Lower leg skin (tissue), 4 donors: ENCODE measurements at regions not wholly inside any gene's neighbourhood (a gene's known extent, or its start where the extent isn't known, plus 50 kb on each side); places are given as distances from the start of the nearest gene placed in this dataset.

Experiments used
- DNase-seq, 2 donors: peaks; one replicate each; pipeline ENCODE4 v3.0.0-alpha.2; 2019; ENCODE audit warnings: low spot score in 2 of 2
- H3K4me3 ChIP-seq: fragments of 200-600 bp; sonication (generic); 2 replicates; pipeline ENCODE4 v1.5.1; 2017; ENCODE audit warnings: mild to moderate bottlenecking, low read depth; ENCODE audit not compliant: poor library complexity, severe bottlenecking
- POLR2A ChIP-seq, 2 donors: fragments of 450-650 bp; IDR thresholded peaks; one replicate each; pipeline ENCODE4 v1.6.1; 2016 to 2017; ENCODE audit warnings: antibody characterized with exemption in 2 of 2, mild to moderate bottlenecking in 1 of 2, moderate library complexity in 1 of 2
- WGBS, 2 donors: methylation state at CpG; one replicate each; pipeline ENCODE4 v1.1.5; 2018; 5-methylcytosine and 5-hydroxymethylcytosine counted together
- intact Hi-C: fragments of 100-400 bp; cut with DNase I; formaldehyde crosslinking; loops from one replicate; pipeline ENCODE4 v1.15.0; 2023; ENCODE audit warnings: low total_unique reads
- TF ChIP-seq, protein P1 (sequence below), 3 donors: fragments of 450-650 bp; IDR thresholded peaks; one replicate each; pipeline ENCODE4 v1.5.1; 2016; ENCODE audit warnings: antibody characterized with exemption in 3 of 3, mild to moderate bottlenecking in 3 of 3, moderate library complexity in 2 of 3

DNA sequence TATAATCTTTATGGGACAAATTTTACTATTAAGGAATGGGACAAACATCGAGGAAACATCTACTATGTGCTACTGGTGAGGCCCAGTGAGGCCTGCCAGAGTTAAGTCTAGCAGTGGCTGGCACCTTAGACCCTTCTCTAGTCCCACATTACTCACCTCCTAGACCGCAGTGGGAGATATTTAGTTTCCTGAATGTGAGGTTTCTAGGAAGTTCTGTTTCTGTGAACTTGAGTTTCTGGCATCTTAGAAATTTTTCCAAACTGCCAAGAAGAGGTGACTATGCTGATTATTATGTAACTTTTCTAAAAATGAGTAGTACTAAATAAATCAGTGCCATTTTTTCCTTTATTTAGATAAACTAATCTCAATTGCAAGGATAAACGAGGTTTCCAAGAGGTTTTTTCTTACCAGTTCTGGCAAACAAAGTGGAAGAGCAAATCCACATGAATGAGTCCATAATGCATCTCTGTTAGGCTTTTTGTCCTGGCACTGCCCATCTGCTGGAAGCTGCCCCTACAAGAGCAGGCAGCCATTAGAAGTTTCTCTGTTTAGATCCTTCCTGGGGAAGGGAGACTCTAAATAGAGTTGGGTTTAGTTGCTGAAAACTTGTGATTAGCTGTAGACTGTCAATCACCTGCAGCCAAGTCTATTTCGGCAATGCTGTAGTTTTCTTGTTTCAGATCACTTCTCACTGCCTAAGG lies 348.7 kb downstream of the MAN2A1 start:
- TF ChIP-seq POLR2A (IDR thresholded peaks at IDR 0.05), result no peak
- TF ChIP-seq, protein P1, sequence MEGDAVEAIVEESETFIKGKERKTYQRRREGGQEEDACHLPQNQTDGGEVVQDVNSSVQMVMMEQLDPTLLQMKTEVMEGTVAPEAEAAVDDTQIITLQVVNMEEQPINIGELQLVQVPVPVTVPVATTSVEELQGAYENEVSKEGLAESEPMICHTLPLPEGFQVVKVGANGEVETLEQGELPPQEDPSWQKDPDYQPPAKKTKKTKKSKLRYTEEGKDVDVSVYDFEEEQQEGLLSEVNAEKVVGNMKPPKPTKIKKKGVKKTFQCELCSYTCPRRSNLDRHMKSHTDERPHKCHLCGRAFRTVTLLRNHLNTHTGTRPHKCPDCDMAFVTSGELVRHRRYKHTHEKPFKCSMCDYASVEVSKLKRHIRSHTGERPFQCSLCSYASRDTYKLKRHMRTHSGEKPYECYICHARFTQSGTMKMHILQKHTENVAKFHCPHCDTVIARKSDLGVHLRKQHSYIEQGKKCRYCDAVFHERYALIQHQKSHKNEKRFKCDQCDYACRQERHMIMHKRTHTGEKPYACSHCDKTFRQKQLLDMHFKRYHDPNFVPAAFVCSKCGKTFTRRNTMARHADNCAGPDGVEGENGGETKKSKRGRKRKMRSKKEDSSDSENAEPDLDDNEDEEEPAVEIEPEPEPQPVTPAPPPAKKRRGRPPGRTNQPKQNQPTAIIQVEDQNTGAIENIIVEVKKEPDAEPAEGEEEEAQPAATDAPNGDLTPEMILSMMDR (IDR thresholded peaks at IDR 0.05), result no peak
- 63 to 73% methylated on average over 4 of the region's 4 CpGs for WGBS, 2 donors
- DNase-seq, result no peak
- intact Hi-C loops, result no loop called here
- no peak overlapping the region for H3K4me3 ChIP-seq

DNA sequence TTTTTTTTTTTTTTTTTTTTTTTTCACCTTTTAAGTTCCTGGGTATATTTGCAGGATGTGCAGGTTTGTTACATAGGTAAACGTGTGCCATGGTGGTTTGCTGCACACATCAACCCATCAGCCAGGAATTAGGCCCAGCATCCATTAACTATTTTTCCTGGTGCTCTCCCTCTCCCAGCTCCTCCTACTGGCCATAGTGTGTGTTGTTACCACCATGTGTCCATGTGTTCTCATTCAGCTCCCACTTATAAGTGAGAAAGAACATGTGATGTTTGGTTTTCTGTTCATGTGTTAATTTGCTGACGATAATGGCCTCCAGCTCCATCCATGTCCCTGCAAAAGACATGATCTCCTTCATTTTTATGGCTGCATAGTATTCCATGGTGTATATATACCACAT lies 350.5 kb downstream of the MAN2A1 start:
- TF ChIP-seq POLR2A (IDR thresholded peaks at IDR 0.05), result no peak
- TF ChIP-seq, protein P1 (IDR thresholded peaks at IDR 0.05), result no peak
- WGBS, 2 donors, result 93 to 95% methylated on average over 2 of the region's 2 CpGs
- intact Hi-C loops, result no loop called here
- DNase-seq, result no peak
- no peak overlapping the region for H3K4me3 ChIP-seq

DNA sequence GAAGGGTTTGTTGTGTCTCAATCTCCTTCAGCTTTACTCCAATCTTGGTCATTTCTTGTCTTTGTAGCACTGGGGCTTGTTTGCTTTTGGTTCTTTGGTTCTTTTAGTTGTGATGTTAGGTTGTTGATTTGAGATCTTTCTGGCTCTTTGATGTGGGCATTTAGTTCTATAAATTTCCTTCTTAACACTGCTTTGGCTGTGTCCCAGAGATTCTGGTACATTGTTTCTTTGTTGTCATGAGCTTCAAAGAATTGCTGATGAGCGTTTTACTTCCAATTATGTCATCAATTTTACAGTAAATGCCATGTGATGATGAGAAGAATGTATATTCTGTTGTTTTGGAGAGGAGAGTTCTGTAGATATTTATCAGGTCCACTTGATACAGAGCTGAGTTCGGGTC lies 353.3 kb downstream of the MAN2A1 start:
- WGBS, 2 donors, result 55 to 57% methylated on average over 2 of the region's 2 CpGs
- no peak for DNase-seq
- TF ChIP-seq, protein P1 (IDR thresholded peaks at IDR 0.05), result no peak
- TF ChIP-seq POLR2A (IDR thresholded peaks at IDR 0.05), result no peak
- no peak overlapping the region for H3K4me3 ChIP-seq
- intact Hi-C loops, result no loop called here

DNA sequence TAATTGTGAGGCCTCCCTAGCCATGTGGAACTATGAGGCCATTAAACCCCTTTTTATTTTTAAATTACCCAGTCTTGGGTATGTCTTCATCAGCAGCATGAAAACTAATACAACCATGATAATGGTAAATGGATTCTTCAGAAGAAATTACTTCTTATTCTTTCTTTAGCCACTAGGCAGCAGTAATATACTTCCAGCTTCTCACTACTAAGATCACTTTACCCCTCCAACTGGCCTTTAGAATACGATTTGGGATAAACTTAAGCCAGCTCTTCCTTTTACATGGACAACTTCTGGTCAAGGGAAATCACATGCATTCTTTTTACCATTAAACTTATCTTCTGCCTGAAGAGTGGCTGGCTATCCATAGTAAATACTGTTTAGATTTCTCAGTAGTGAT lies 355.4 kb downstream of the MAN2A1 start:
- WGBS, 2 donors, result 34 to 38% methylated on average over 1 of the region's 1 CpG
- TF ChIP-seq, protein P1 (IDR thresholded peaks at IDR 0.05), result no peak
- TF ChIP-seq POLR2A (IDR thresholded peaks at IDR 0.05), result no peak

DNA sequence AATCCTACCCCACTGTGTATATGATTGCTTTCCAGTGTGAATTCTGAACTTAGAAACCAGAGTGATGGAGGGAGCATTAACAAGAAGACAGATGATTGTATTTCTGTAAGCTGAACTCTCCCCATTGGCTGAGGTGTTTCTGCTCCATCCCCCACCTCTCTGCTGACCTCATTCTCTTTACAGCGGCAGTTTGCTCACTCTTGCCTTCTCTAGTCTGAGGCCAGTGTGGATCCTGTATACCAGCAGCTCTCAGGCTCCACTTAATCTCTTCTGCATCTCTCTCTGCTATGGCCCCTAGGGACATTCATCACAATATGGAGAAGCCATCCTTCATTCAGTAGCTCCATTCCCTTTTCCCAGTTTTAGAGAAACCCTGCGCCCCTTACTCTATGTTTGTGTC lies 358.8 kb downstream of the MAN2A1 start:
- 74 to 94% methylated on average over 2 of the region's 2 CpGs for WGBS, 2 donors
- intact Hi-C loops, result no loop called here
- no peak for TF ChIP-seq POLR2A (IDR thresholded peaks at IDR 0.05)
- TF ChIP-seq, protein P1 (IDR thresholded peaks at IDR 0.05), result no peak
- no peak for DNase-seq
- no peak overlapping the region for H3K4me3 ChIP-seq

More for the DNA sequence above, 355.4 kb downstream of the MAN2A1 start:
- no peak for DNase-seq
- H3K4me3 ChIP-seq, result no peak overlapping the region
- intact Hi-C loops, result no loop called here

DNA sequence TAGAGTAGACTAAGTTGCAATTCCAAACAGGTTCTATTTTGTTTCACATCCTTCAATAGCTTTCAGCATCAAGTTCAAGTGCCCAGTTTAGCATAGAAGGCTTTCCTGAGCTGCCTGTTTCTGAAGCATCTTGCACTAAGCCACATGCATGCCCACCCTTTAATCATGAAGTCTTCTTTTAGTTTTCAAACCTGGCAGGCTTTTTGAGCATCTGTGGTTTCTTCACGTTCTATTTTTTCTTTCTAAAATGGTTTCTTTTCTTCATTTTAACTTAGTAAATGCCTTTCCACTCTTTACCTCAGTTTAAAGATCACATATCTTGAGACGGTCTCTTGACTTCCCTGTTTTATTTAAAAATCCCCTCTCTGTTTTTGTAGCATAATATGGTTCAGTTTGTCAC lies 360.1 kb downstream of the MAN2A1 start:
- TF ChIP-seq POLR2A (IDR thresholded peaks at IDR 0.05), result no peak
- TF ChIP-seq, protein P1 (IDR thresholded peaks at IDR 0.05), result no peak
- H3K4me3 ChIP-seq, result no peak overlapping the region
- intact Hi-C loops, result no loop called here
- no peak for DNase-seq
- WGBS, 2 donors, result 80 to 84% methylated on average over 2 of the region's 2 CpGs
